HG03575 (cell line): ENCODE measurements at regions not wholly inside any gene's neighbourhood (a gene's known extent, or its start where the extent isn't known, plus 50 kb on each side); places are given as distances from the start of the nearest gene placed in this dataset.
"Not testable (repeated sequence)": the region's sequence is repeated elsewhere in the genome, so short reads cannot be mapped to it uniquely, and the experiment has no call there.

ENCODE experiments used
- ATAC-seq: cut with Tn5 transposase; IDR thresholded peaks from one replicate; pipeline ENCODE4 v1.9.1; 2021; ENCODE audit not compliant: unreplicated experiment, insufficient number of reproducible peaks, low FRiP score; ENCODE audit errors: extremely low read depth

- no peak for ATAC-seq
Observed at GRCh38 chr4:178185517-178185916, 743.3 kb upstream of the AGA start.

- no peak for ATAC-seq
Observed at GRCh38 chr4:178192611-178193010, 750.4 kb upstream of the AGA start.

GRCh38 chr4:178196751-178197374, 754.6 kb upstream of the AGA start:
- no peak for ATAC-seq

GRCh38 chr4:178198691-178199090, 756.5 kb upstream of the AGA start:
- ATAC-seq = no peak

GRCh38 chr4:178202422-178202821, 760.2 kb upstream of the AGA start:
- no peak for ATAC-seq

DNA sequence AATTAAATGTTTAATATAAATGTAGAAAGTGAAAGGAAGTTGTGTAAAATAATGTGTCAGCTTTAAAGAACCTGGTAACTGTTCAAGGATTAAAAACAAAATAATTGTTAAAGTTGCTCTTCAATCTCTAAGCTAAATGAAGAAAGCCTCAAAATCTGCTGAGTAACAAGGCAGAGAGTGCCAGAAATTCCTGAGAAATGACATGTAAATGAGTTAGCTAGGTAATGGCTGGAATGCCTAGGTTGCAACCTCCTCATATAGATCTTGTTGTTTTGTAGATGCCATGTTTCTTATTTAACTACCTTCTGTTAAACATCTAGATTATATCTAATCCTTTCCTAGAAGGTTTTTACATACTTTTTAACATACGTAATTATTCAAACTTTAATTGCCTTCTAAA, 763.6 kb upstream of the AGA start:
- no peak for ATAC-seq

DNA sequence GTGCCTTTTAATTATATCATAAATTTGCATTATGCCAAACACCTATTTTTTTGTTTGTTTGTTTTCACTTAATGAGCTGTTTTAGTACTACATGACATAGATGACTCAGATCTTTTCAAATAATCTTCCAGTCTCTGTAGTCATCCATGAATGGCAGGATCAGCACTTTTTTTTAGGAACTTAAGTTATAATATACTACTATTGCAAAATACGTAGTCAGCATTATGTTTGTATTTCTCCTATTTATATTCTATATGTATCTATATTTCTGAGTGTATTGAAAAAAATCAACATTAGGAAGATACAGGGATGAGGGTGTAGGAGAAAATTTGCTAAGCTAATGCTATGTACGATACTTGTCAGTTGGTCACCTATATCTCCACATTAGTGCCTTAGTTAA, 773.1 kb upstream of the AGA start:
- ATAC-seq = no peak

DNA sequence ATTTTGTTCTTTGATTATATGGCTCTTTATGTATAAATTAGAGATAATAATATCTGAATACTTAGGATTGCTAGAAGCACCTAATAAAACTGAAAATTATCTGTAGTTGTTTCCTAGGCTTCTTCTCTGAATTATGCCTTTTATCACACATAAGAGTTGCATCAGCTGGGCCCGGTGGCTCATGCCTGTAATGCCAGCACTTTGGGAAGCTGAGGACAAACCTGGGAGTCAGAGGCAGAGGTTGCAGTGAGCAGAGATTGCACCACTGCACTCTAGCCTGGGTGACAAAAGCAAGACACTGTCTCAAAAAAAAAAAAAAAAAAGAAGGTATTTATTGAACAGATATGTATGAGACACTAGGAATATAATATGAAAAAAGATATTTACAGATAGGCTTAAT, 773.5 kb upstream of the AGA start:
- no peak for ATAC-seq

DNA sequence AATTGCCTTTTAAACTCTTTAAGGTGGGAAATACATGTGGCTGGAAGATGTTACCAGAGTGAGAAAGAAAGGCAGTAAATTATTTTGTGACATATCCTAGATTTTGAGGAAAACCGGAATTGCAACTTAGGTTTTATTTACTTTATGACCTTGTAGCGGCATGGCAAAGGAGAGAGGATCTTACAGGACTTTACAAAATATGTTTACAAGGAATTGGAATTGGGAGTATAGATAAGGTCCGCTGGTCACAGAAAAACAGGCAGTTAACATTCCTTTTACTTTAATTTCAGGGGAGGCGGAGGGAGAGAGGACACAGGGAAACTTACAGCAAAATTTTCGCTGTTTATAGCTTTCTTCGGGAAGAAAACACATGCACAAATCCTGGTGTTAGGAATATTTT, 784.2 kb upstream of the AGA start:
- not testable (repeated sequence) for ATAC-seq

- ATAC-seq = no peak
Observed at GRCh38 chr4:178233906-178234305, 791.7 kb upstream of the AGA start.

GRCh38 chr4:178240891-178241290, 798.7 kb upstream of the AGA start:
- no peak for ATAC-seq

GRCh38 chr4:178241601-178242118, 799.4 kb upstream of the AGA start:
- ATAC-seq = no peak

DNA sequence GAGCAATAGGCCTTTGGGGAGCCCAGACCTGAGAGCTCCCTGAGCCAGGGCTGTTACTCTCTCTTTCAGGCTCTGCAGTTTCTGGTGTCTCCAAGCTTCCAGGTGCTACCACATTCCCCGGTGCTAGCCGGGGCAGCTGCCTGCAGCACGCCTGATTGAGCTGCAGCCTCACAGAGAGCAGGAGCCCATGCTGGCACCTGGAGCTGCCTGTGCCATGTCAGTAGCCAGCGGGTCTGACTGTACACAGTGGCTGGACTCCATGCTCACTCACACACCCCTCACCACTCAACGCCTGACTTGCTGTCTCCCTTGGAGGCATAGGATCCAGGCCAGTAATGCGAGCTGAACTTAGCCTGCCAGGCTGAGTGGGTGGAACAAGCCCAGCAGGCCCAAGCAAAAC, 800.4 kb upstream of the AGA start:
- ATAC-seq = no peak

DNA sequence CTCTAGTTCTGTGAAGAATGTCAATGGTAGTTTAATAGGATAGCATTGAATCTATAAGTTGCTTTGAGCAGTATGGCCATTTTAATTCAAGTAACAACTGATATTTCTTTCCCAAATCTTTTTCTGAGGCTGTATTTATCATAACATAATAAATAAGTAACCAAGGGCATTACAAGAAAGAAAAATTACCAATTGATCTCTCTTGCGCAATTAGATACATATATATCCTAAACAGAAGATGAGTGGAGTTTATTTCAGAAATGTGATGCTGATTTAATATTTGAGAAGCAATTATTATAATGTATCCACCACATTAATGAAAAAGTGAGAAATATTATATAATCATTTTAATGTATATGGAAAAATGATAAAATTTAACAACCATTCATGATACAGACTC, 802.5 kb upstream of the AGA start:
- no peak for ATAC-seq

DNA sequence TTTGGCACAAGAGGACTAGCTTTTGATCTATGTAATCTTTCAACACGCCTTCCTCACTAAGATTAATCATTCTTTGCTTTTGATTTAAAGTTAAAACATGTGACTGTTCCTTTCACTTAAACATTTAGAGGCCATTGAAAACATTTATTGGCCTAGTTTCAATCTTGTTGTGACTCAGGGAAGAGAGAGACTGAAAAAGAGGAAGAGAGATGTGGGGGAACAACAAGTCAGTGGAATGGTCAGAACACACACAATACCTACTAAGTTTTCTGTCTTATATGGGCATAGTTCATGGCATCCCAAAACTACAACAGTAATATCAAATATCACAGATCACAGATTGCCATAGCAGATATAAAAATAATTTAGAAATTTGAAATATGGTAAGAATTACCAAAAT, 812.9 kb upstream of the AGA start:
- ATAC-seq = no peak

DNA sequence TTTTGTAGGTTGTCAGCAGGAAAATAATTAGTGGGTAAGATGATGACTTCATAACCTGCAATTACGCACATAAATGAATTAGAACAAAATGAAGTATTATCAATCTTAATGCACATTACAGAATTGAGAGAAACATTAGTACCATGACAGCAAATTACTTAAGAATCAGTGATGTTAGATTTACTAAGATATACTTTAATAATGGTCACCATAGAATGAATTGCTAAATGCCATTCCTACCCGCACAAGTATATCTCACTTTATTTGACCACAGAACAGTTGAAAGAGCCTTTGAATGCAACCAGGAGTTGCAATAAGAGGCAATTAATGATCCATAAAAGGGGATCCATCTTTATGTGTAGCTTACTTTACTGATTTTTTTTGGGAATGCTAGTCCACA, 816.4 kb upstream of the AGA start:
- ATAC-seq = no peak

- no peak for ATAC-seq
Observed at GRCh38 chr4:178259566-178259965, 817.3 kb upstream of the AGA start.

- no peak for ATAC-seq
Observed at GRCh38 chr4:178264001-178264400, 821.8 kb upstream of the AGA start.

DNA sequence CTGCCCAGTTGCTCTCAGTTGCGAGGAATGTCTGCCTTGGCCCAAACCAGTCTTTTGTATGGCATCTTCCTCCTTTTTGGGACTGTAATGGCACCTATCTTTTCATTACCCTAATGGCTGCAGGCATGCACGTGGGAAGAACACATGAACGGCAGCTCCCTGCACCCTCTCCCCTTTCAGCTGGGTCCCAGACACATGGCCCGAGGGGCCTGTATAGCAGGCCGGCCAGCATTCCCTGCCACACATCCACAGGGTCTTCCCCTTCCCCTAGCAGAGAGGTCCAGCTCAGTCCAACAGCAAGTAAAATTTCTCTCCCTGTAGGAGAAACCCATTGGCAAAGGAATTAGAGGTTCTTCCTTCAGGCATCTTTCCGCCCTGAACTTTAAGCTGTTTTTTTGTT, 829.1 kb upstream of the AGA start:
- ATAC-seq = no peak

- ATAC-seq = no peak
Observed at GRCh38 chr4:178273168-178273567, 830.9 kb upstream of the AGA start.

DNA sequence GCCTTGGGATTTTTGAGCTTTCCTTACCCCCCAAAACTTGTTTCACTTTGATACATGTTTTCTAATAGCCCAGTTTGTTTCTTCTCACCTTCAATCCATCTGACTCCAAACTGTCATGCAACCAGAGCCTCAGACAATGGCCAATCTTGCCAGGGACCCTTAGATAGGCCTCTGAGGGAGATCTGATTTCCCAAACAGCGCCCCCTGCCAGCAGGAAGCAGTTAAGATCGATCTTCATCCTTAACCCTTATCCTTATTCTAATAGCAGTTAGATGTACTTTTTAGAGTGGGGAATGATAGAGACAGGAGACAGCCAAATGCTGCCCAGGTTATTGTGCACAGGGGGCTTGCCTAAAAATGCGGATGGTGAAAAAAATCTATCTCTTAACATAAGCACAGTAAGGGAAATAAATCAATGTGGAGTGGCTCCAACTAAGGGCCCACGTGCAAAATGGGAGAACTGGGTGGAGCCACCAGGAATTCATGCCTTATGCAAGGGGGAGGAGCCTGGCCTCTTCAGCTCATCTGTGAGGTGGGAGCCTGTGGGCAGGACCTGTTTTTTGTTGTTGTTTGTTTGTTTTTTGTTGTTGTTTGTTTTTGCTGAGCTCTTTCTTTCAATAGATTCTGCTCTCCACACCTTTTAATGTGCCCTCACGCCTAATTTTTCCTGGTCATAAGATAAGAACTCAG, 833.6 kb upstream of the AGA start:
- ATAC-seq = no peak
